GM12873 (cell line): ENCODE measurements at regions not wholly inside any gene's neighbourhood (a gene's known extent, or its start where the extent isn't known, plus 50 kb on each side); places are given as distances from the start of the nearest gene placed in this dataset.

Experiments used
- TF ChIP-seq, protein P1 (sequence below): IDR thresholded peaks from 2 replicates; pipeline ENCODE4 v1.5.1; 2012; ENCODE audit warnings: low read depth, mild to moderate bottlenecking, moderate library complexity, low read length, control low read depth; ENCODE audit not compliant: insufficient read depth; ENCODE audit errors: missing control alignments

- TF ChIP-seq, protein P1, sequence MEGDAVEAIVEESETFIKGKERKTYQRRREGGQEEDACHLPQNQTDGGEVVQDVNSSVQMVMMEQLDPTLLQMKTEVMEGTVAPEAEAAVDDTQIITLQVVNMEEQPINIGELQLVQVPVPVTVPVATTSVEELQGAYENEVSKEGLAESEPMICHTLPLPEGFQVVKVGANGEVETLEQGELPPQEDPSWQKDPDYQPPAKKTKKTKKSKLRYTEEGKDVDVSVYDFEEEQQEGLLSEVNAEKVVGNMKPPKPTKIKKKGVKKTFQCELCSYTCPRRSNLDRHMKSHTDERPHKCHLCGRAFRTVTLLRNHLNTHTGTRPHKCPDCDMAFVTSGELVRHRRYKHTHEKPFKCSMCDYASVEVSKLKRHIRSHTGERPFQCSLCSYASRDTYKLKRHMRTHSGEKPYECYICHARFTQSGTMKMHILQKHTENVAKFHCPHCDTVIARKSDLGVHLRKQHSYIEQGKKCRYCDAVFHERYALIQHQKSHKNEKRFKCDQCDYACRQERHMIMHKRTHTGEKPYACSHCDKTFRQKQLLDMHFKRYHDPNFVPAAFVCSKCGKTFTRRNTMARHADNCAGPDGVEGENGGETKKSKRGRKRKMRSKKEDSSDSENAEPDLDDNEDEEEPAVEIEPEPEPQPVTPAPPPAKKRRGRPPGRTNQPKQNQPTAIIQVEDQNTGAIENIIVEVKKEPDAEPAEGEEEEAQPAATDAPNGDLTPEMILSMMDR, result no peak
Measured at GRCh38 chr4:94068753-94069719, 138.6 kb upstream of the SMARCAD1 start.

GRCh38 chr4:94076498-94076897 is 131.2 kb upstream of the SMARCAD1 start:
- TF ChIP-seq, protein P1, result no peak

- TF ChIP-seq, protein P1, result no peak
Measured at GRCh38 chr4:94084155-94084554, 123.5 kb upstream of the SMARCAD1 start.

GRCh38 chr4:94112644-94113043 is 95.0 kb upstream of the SMARCAD1 start:
- TF ChIP-seq, protein P1, result no peak

DNA sequence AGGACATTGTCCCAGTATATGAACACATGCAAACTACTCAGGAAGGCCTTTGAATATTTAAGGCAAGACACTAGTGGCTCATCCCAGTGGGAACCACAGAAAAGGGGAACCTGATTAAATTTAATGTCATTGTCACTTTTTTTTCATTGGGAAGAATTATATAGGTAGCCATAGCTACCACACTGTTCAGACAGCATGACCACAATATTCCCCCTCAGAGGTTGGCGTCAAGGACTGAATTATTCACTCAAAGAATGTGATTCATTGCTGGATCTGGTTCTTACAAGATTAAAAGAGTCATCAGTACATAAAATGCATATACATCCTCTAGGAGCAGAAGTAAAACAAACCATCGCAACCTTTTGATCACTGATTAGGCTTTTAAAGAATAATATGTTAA is 92.0 kb upstream of the SMARCAD1 start:
- TF ChIP-seq, protein P1, result no peak

DNA sequence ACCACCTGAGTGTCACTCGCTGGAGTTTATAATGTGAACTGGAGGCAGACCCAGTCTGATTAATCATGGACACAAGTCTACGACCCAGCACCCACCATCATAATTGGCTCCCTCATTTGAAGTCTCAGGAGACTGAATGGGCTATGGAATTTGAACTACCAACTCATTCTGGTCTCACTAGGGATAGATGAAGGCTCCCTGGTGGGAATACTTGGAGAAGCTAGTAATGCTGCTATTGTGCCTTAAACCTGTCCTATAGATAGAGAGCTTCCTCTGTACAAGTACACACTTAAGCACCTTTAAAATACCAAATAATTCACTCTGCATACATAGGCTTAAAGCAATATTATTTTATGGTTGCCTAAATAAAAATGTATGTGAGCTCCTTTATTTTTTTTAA is 90.8 kb upstream of the SMARCAD1 start:
- TF ChIP-seq, protein P1, result no peak

- TF ChIP-seq, protein P1, result peak; percentile 23
Measured at GRCh38 chr4:94126669-94127068, 81.0 kb upstream of the SMARCAD1 start.
